ENCODE measurements at regions not wholly inside any gene's neighbourhood (a gene's known extent, or its start where the extent isn't known, plus 50 kb on each side); places are given as distances from the start of the nearest gene placed in this dataset.

DNA sequence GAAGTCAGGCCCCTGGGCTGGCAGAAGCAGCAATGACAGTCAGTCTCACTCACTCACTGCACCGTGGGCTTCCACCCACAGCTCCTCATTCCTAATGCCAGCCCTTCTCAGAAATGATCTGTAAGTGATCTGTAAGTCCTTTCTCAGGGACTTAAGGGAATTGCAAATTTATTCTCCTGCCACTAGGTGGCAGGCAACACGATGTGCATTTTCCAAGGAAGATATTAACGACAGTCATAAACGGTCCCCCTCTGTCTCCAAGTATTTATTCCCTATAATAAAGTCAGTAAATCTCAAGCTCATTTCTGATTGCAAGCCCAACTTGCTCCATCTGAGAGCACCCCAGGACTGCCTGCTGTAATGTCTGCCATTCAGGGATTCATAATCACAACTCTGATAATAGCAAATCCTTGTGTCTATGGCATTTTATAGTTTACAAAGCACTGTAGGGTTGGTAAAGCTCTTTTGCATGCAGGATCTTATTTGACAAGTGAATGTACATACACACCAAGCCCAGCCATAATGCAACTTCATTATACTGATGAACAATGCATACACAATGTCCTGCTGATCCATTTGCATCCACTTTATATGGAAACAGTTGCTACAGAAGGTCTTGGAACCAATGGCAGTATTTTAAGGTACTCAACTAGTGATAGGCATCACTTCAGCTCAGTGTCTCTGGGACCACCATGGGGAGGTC lies 380.5 kb upstream of the CAMK1G start:
- H3K9me3 ChIP-seq (ENCODE audit: severe bottlenecking) = no peaks in the 10 kb centered on the region
- H3K27me3 ChIP-seq (ENCODE audit: insufficient read depth, low read depth, severe bottlenecking) = peaks cover under 1% of the 10 kb centered on the region
- H3K4me3 ChIP-seq (ENCODE audit: low read depth, low read length) = no peak overlapping the region
- TF ChIP-seq, protein P1, sequence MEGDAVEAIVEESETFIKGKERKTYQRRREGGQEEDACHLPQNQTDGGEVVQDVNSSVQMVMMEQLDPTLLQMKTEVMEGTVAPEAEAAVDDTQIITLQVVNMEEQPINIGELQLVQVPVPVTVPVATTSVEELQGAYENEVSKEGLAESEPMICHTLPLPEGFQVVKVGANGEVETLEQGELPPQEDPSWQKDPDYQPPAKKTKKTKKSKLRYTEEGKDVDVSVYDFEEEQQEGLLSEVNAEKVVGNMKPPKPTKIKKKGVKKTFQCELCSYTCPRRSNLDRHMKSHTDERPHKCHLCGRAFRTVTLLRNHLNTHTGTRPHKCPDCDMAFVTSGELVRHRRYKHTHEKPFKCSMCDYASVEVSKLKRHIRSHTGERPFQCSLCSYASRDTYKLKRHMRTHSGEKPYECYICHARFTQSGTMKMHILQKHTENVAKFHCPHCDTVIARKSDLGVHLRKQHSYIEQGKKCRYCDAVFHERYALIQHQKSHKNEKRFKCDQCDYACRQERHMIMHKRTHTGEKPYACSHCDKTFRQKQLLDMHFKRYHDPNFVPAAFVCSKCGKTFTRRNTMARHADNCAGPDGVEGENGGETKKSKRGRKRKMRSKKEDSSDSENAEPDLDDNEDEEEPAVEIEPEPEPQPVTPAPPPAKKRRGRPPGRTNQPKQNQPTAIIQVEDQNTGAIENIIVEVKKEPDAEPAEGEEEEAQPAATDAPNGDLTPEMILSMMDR (IDR thresholded peaks at IDR 0.05; ENCODE audit: low read depth, low read length) = peak; percentile 58
- H3K27ac ChIP-seq = no peak overlapping the region
- H3K36me3 ChIP-seq = no peaks in the 10 kb centered on the region
- DNase-seq = peak; percentile 18

DNA sequence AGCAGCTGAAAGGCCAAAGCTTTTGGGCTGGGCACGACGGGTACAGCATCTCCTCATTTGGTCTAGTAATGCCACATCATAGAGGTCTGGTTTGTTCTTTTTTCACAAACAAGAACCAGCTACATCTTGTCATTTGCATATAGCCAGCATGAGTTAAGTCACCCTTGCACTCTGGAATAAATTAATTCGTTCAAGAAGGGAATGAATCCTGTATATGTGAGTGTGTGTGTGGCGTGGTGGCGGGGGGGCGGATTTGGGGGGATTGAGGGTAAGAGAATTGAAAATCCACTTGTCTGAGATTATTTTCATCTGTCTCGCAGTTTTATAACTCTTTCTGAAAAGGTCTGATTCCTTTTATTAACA lies 380.0 kb upstream of the CAMK1G start:
- no peak for DNase-seq
- Histone ChIP-seq H3K9me3 (ENCODE audit: severe bottlenecking) (no peaks in the 10 kb centered on the region), H3K27ac (no peak overlapping the region), H3K4me3 (ENCODE audit: low read depth, low read length) (no peak overlapping the region), H3K36me3 (no peaks in the 10 kb centered on the region), H3K27me3 (ENCODE audit: insufficient read depth, low read depth, severe bottlenecking) (peaks cover 5% of the 10 kb centered on the region)
- TF ChIP-seq, protein P1 (IDR thresholded peaks at IDR 0.05; ENCODE audit: low read depth, low read length) = no peak

GRCh38 chr1:209205039-209205438 lies 378.5 kb upstream of the CAMK1G start:
- no peak overlapping the region for H3K27ac ChIP-seq
- no peak overlapping the region for H3K4me3 ChIP-seq (ENCODE audit: low read depth, low read length)
- no peaks in the 10 kb centered on the region for H3K9me3 ChIP-seq (ENCODE audit: severe bottlenecking)
- no peaks in the 10 kb centered on the region for H3K36me3 ChIP-seq
- peaks cover 8% of the 10 kb centered on the region for H3K27me3 ChIP-seq (ENCODE audit: insufficient read depth, low read depth, severe bottlenecking)
- TF ChIP-seq, protein P1 (IDR thresholded peaks at IDR 0.05; ENCODE audit: low read depth, low read length) = no peak
- no peak for DNase-seq

DNA sequence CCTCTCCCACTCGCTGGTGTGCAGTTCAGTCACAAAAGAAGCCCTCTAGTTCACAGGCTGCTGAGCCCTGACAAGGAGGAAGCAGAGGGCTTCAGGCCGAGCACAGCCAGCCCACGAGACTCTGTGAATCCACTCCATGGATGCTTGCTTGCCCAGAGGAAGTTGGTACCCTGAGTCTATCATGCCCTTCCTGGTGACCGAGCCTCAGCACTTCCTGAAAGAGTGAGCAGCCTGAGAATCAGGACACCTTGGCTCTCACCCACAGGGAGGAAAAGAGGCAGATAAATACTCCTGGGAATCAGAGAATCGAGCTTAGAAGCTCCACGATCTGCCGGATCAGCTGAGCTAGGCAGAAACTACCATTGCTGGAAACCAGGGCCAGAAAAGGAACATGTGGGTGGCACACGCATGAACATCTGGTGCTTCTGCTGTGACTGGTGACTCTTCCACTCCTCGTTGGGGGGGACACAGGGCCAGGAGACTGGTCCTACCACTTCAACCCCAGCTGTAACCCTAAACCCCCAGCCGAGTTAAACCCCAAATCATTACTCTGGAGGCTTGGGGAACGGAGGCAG lies 376.3 kb upstream of the CAMK1G start:
- peak overlapping the region; percentile 39 for H3K4me3 ChIP-seq (ENCODE audit: low read depth, low read length)
- H3K27ac ChIP-seq = no peak overlapping the region
- H3K36me3 ChIP-seq = no peaks in the 10 kb centered on the region

DNA sequence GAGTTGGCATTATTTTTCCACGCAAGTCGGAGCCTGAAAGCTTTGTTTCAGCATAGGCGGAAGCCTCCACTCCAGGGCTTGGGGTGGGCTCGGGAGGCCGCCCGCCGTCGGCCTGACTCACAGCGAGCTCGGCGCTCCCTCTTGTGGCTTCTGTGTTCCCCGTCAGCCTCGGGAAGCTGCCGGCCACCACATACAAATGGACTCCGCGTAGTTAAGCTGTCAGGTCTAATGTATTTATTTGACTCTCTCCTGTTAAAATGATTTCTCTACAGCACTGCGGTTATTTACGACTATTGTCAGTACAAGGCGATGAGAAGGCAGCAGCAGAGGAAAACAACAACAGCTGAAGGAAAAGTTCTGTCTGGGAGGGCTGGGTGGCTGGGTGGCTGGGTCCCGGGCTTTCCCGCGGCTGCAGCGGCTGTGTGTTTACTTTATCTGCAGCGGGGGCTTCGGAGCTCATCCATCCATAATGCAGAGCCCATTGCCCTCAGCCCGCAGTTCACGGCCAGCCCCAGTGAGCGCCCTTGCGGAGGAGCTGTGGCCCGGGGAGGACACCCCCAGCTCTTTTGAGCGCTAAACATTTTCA lies 375.7 kb upstream of the CAMK1G start:
- Histone ChIP-seq H3K27ac (no peak overlapping the region), H3K9me3 (ENCODE audit: severe bottlenecking) (no peaks in the 10 kb centered on the region), H3K27me3 (ENCODE audit: insufficient read depth, low read depth, severe bottlenecking) (peaks cover 8% of the 10 kb centered on the region), H3K36me3 (no peaks in the 10 kb centered on the region), H3K4me3 (ENCODE audit: low read depth, low read length) (peak overlapping the region; percentile 39)
- DNase-seq = peak; percentile 77
- TF ChIP-seq, protein P1 (IDR thresholded peaks at IDR 0.05; ENCODE audit: low read depth, low read length) = peak; percentile 89

More for the DNA sequence above, 376.3 kb upstream of the CAMK1G start:
- peak; percentile 8 for DNase-seq
- TF ChIP-seq, protein P1 (IDR thresholded peaks at IDR 0.05; ENCODE audit: low read depth, low read length) = no peak
- Histone ChIP-seq H3K27me3 (ENCODE audit: insufficient read depth, low read depth, severe bottlenecking) (peaks cover 8% of the 10 kb centered on the region), H3K9me3 (ENCODE audit: severe bottlenecking) (no peaks in the 10 kb centered on the region)

Data from WERI-Rb-1 (cell line).